ENCODE measurements at regions not wholly inside any gene's neighbourhood (a gene's known extent, or its start where the extent isn't known, plus 50 kb on each side); places are given as distances from the start of the nearest gene placed in this dataset.

DNA sequence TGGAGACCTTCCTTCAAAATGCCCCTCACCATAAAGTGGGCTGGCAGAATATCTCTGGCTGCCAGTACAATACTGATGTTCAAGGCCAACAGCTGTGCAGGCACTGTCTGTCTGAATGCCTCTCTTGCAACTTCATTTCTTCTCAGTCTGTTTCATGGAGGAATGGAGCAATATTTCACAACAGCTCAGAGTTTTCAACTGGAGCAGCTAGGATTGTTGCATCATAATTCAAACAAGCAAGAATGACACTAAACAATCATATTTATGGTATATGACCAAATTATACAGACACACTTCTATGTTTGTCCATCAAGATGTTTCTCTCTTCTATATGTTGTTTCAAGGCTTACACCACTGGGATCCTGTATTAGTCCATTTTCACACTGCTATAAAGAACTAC is 444.2 kb downstream of the LRATD1 start:
- no peak for TF ChIP-seq EGR1 (IDR thresholded peaks at IDR 0.05)
- TF ChIP-seq CREB1 (IDR thresholded peaks at IDR 0.05; ENCODE audit: low read depth) = no peak
- no peak for TF ChIP-seq YY1 (IDR thresholded peaks at IDR 0.05; ENCODE audit: low read depth)
